Skeletal muscle cell (primary cell): ENCODE measurements at regions not wholly inside any gene's neighbourhood (a gene's known extent, or its start where the extent isn't known, plus 50 kb on each side); places are given as distances from the start of the nearest gene placed in this dataset.
A peak's percentile ranks its signal among the peaks of the same experiment; 100 is the strongest.
"Not testable (repeated sequence)": the region's sequence is repeated elsewhere in the genome, so short reads cannot be mapped to it uniquely, and the experiment has no call there.

Source experiments
- DNase-seq: peaks from one replicate; pipeline ENCODE4 v3.0.0-alpha.2; 2010; ENCODE audit warnings: low read depth
- H3K4me3 ChIP-seq: 2 replicates; pipeline ENCODE4 v1.5.1; 2011; ENCODE audit warnings: low read depth, mild to moderate bottlenecking, control low read depth, low read length, moderate library complexity

- not testable (repeated sequence) for H3K4me3 ChIP-seq, DNase-seq
Observed at GRCh38 chr2:189351933-189352332, 89.3 kb upstream of the WDR75 start.

- not testable (repeated sequence) for H3K4me3 ChIP-seq, DNase-seq
Observed at GRCh38 chr2:189357375-189357774, 83.9 kb upstream of the WDR75 start.

- DNase-seq = no peak
- no peak overlapping the region for H3K4me3 ChIP-seq
Observed at GRCh38 chr2:189360861-189361260, 80.4 kb upstream of the WDR75 start.

GRCh38 chr2:189362283-189362682, 79.0 kb upstream of the WDR75 start:
- no peak overlapping the region for H3K4me3 ChIP-seq
- DNase-seq = no peak

GRCh38 chr2:189363559-189363958, 77.7 kb upstream of the WDR75 start:
- H3K4me3 ChIP-seq = no peak overlapping the region
- peak; percentile 45 for DNase-seq

GRCh38 chr2:189364607-189365006, 76.7 kb upstream of the WDR75 start:
- no peak for DNase-seq

GRCh38 chr2:189366349-189366748, 74.9 kb upstream of the WDR75 start:
- no peak overlapping the region for H3K4me3 ChIP-seq
- DNase-seq = no peak

More at GRCh38 chr2:189364607-189365006, 76.7 kb upstream of the WDR75 start:
- H3K4me3 ChIP-seq = no peak overlapping the region

- DNase-seq = no peak
- H3K4me3 ChIP-seq = no peak overlapping the region
Observed at GRCh38 chr2:189367343-189367742, 73.9 kb upstream of the WDR75 start.

GRCh38 chr2:189369566-189369965, 71.7 kb upstream of the WDR75 start:
- no peak for DNase-seq
- H3K4me3 ChIP-seq = no peak overlapping the region

GRCh38 chr2:189370719-189371118, 70.6 kb upstream of the WDR75 start:
- no peak overlapping the region for H3K4me3 ChIP-seq
- DNase-seq = peak; percentile 64

- no peak overlapping the region for H3K4me3 ChIP-seq
- DNase-seq = no peak
Observed at GRCh38 chr2:189372688-189373257, 68.5 kb upstream of the WDR75 start.

GRCh38 chr2:189374481-189374880, 66.8 kb upstream of the WDR75 start:
- H3K4me3 ChIP-seq = no peak overlapping the region
- DNase-seq = no peak

GRCh38 chr2:189375842-189376241, 65.4 kb upstream of the WDR75 start:
- no peak for DNase-seq

GRCh38 chr2:189379287-189379630, 62.0 kb upstream of the WDR75 start:
- no peak for DNase-seq

More at GRCh38 chr2:189375842-189376241, 65.4 kb upstream of the WDR75 start:
- no peak overlapping the region for H3K4me3 ChIP-seq

GRCh38 chr2:189379731-189380261, 61.5 kb upstream of the WDR75 start:
- no peak for DNase-seq
- no peak overlapping the region for H3K4me3 ChIP-seq

More at GRCh38 chr2:189379287-189379630, 62.0 kb upstream of the WDR75 start:
- H3K4me3 ChIP-seq = no peak overlapping the region

GRCh38 chr2:189382668-189383067, 58.6 kb upstream of the WDR75 start:
- no peak for DNase-seq
- no peak overlapping the region for H3K4me3 ChIP-seq

- H3K4me3 ChIP-seq = no peak overlapping the region
- DNase-seq = no peak
Observed at GRCh38 chr2:189386741-189387140, 54.5 kb upstream of the WDR75 start.

- no peak overlapping the region for H3K4me3 ChIP-seq
- DNase-seq = no peak
Observed at GRCh38 chr2:189391201-189391600, 50.1 kb upstream of the WDR75 start.
